Neural cell (in vitro differentiated cells): ENCODE measurements at regions not wholly inside any gene's neighbourhood (a gene's known extent, or its start where the extent isn't known, plus 50 kb on each side); places are given as distances from the start of the nearest gene placed in this dataset.

Source experiments
- H2AFZ ChIP-seq: fragments of 200-600, 300-800 bp; sonication (generic), shearing (Covaris generic); 2 replicates; pipeline ENCODE4 v1.6.0; 2014; ENCODE audit warnings: low read depth, mild to moderate bottlenecking, antibody characterized with exemption, low read length, moderate library complexity
- H3F3A ChIP-seq: fragments of 200-600 bp; shearing (Covaris generic); 2 replicates; pipeline ENCODE4 v1.6.1; 2016; ENCODE audit warnings: mild to moderate bottlenecking, moderate library complexity, mixed read lengths, antibody characterized with exemption, low read length; ENCODE audit not compliant: insufficient read depth, poor library complexity, severe bottlenecking
- H3K27ac ChIP-seq: fragments of 200-600, 300-800 bp; sonication (generic), shearing (Covaris generic); 2 replicates; pipeline ENCODE4 v1.5.1; 2014; ENCODE audit warnings: mild to moderate bottlenecking, low read length, moderate library complexity
- H3K27me3 ChIP-seq: fragments of 300-800, 200-600 bp; sonication (generic), shearing (Covaris generic); 2 replicates; pipeline ENCODE4 v1.6.0; 2014; ENCODE audit warnings: mild to moderate bottlenecking, low read depth, low read length, moderate library complexity; ENCODE audit not compliant: insufficient read depth
- H3K36me3 ChIP-seq: fragments of 300-800, 200-600 bp; sonication (generic), shearing (Covaris generic); 2 replicates; pipeline ENCODE4 v1.5.1; 2014; ENCODE audit warnings: mild to moderate bottlenecking, antibody characterized with exemption, low read length, moderate library complexity; ENCODE audit not compliant: insufficient read depth
- H3K4me2 ChIP-seq: fragments of 300-800, 200-600 bp; sonication (generic), shearing (Covaris generic); 2 replicates; pipeline ENCODE4 v1.6.0; 2014; ENCODE audit warnings: mild to moderate bottlenecking, low read length
- H3K4me3 ChIP-seq: fragments of 300-800, 200-600 bp; sonication (generic), shearing (Covaris generic); 2 replicates; pipeline ENCODE4 v1.5.1; 2014; ENCODE audit warnings: mild to moderate bottlenecking, low read length, moderate library complexity
- H3K79me2 ChIP-seq: fragments of 200-600 bp; shearing (Covaris generic); replicated peaks from 2 replicates; pipeline ENCODE4 v1.6.0; 2014; ENCODE audit warnings: mild to moderate bottlenecking, low read length, moderate library complexity; ENCODE audit not compliant: insufficient read depth
- H3K9ac ChIP-seq: fragments of 300-800, 200-600 bp; sonication (generic), shearing (Covaris generic); 2 replicates; pipeline ENCODE4 v1.6.1; 2016; ENCODE audit warnings: mild to moderate bottlenecking, low read length, mixed read lengths
- H3K9me2 ChIP-seq: fragments of 200-600 bp; shearing (Covaris generic); 2 replicates; pipeline ENCODE4 v1.6.1; 2016; ENCODE audit warnings: mild to moderate bottlenecking, low read length, mixed read lengths; ENCODE audit not compliant: insufficient read depth
- H3K9me3 ChIP-seq: fragments of 200-600, 300-800 bp; sonication (generic), shearing (Covaris generic); 2 replicates; pipeline ENCODE4 v1.6.1; 2016; ENCODE audit warnings: mild to moderate bottlenecking, mixed run types, low read length, moderate library complexity, mixed read lengths
- H4K20me1 ChIP-seq: fragments of 200-600 bp; shearing (Covaris generic); 2 replicates; pipeline ENCODE4 v1.6.1; 2016; ENCODE audit warnings: mild to moderate bottlenecking, mixed run types; ENCODE audit not compliant: insufficient read depth
- CTCF ChIP-seq: fragments of 450-650 bp; IDR thresholded peaks from 2 replicates; pipeline ENCODE4 v1.5.1; 2014; ENCODE audit warnings: antibody characterized with exemption, mild to moderate bottlenecking, moderate library complexity; ENCODE audit not compliant: poor library complexity, severe bottlenecking
- EP300 ChIP-seq: fragments of 450-650 bp; conservative IDR thresholded peaks from 2 replicates; pipeline ENCODE4 v1.6.1; 2014; ENCODE audit warnings: antibody characterized with exemption, mild to moderate bottlenecking, moderate library complexity; ENCODE audit not compliant: poor library complexity, severe bottlenecking
- EZH2 ChIP-seq: fragments of 200-600, 300-800 bp; shearing (Covaris generic), sonication (generic); IDR thresholded peaks from 2 replicates; pipeline ENCODE4 v1.6.1; 2014; ENCODE audit warnings: antibody characterized with exemption, low read length, borderline replicate concordance, mild to moderate bottlenecking; ENCODE audit not compliant: insufficient read depth, poor library complexity, severe bottlenecking
- MXI1 ChIP-seq: fragments of 450-650 bp; conservative IDR thresholded peaks from 2 replicates; pipeline ENCODE4 v1.6.1; 2014; ENCODE audit warnings: antibody characterized with exemption, mild to moderate bottlenecking; ENCODE audit not compliant: poor library complexity, severe bottlenecking
- POLR2AphosphoS5 ChIP-seq: IDR thresholded peaks from 2 replicates; pipeline ENCODE4 v1.6.1; 2012
- RAD21 ChIP-seq: fragments of 450-650 bp; conservative IDR thresholded peaks from 2 replicates; pipeline ENCODE4 v1.6.1; 2014; ENCODE audit warnings: antibody characterized with exemption, mild to moderate bottlenecking, moderate library complexity
- REST ChIP-seq: IDR thresholded peaks from 2 replicates; pipeline ENCODE4 v1.6.1; 2012; ENCODE audit warnings: borderline replicate concordance
- SMC3 ChIP-seq: fragments of 450-650 bp; conservative IDR thresholded peaks from 2 replicates; pipeline ENCODE4 v1.6.1; 2014; ENCODE audit warnings: antibody characterized with exemption, mild to moderate bottlenecking, moderate library complexity; ENCODE audit not compliant: poor library complexity
- TAF1 ChIP-seq: IDR thresholded peaks from 2 replicates; pipeline ENCODE4 v1.6.1; 2012; ENCODE audit warnings: low read depth

DNA sequence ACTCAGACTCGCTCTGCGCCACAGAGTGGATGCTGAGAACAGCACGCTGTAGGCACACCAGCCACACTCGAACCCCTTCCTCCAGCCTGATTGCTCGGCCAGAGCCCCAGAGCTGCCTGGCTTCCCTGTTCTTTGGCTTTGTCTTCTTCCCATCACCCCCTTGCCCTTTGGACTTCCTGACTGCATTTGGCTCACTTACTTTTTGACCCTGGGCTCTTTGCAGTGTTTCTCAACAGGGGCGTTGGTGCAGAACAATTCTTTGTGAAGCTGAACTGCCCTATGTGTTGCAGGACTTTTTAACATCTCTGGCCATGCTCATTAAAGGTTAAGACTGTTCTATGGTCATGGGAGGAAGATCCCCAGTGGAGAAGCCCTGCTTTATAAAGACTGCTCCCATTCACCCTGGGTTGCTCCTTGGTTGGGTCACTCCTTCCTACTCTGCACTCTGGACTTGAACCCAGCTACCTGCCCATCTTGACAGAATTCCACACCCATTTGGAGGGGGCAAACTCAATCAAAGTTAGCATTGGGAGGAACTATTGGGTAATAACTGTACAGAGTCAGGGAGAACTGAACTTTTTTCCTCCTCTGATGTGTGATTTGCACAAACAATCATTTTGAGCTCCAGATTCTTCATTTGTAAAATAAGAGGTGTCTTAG is 127.7 kb upstream of the PLEKHG7 start:
- no peaks in the 10 kb centered on the region for H3F3A ChIP-seq
- no peaks in the 10 kb centered on the region for H3K36me3 ChIP-seq
- no peak overlapping the region for H3K9ac ChIP-seq
- no peaks in the 10 kb centered on the region for H3K9me2 ChIP-seq
- H2AFZ ChIP-seq, result no peak overlapping the region
- no peak overlapping the region for H3K4me2 ChIP-seq
- no peaks in the 10 kb centered on the region for H3K27me3 ChIP-seq
- H3K9me3 ChIP-seq, result no peaks in the 10 kb centered on the region
- TF ChIP-seq TAF1, result no peak
- TF ChIP-seq EZH2, result no peak
- no peak for TF ChIP-seq POLR2AphosphoS5
- no peak for TF ChIP-seq RAD21
- TF ChIP-seq EP300, result no peak
- TF ChIP-seq CTCF, result no peak
- no peak for TF ChIP-seq REST
- TF ChIP-seq SMC3, result no peak
- TF ChIP-seq MXI1, result no peak
- no peak overlapping the region for H3K4me3 ChIP-seq
- no peaks in the 10 kb centered on the region for H3K79me2 ChIP-seq
- H4K20me1 ChIP-seq, result no peaks in the 10 kb centered on the region
- no peak overlapping the region for H3K27ac ChIP-seq

- H3K79me2 ChIP-seq, result no peaks in the 10 kb centered on the region
- no peak for TF ChIP-seq POLR2AphosphoS5
- peak; percentile 41 for TF ChIP-seq SMC3
- TF ChIP-seq CTCF, result peak; percentile 25
- no peak for TF ChIP-seq RAD21
- TF ChIP-seq REST, result no peak
- TF ChIP-seq MXI1, result no peak
- no peak for TF ChIP-seq EZH2
- TF ChIP-seq TAF1, result no peak
- TF ChIP-seq EP300, result no peak
- no peaks in the 10 kb centered on the region for H3K27me3 ChIP-seq
- no peaks in the 10 kb centered on the region for H3F3A ChIP-seq
- no peaks in the 10 kb centered on the region for H4K20me1 ChIP-seq
- no peak overlapping the region for H2AFZ ChIP-seq
- no peaks in the 10 kb centered on the region for H3K9me2 ChIP-seq
- H3K9me3 ChIP-seq, result no peaks in the 10 kb centered on the region
- H3K4me3 ChIP-seq, result no peak overlapping the region
- no peak overlapping the region for H3K4me2 ChIP-seq
- H3K9ac ChIP-seq, result no peak overlapping the region
- H3K27ac ChIP-seq, result no peak overlapping the region
- no peaks in the 10 kb centered on the region for H3K36me3 ChIP-seq
These were observed 128.6 kb upstream of the PLEKHG7 start for GRCh38 chr12:92574051-92574783.
